ENCODE measurements at regions not wholly inside any gene's neighbourhood (a gene's known extent, or its start where the extent isn't known, plus 50 kb on each side); places are given as distances from the start of the nearest gene placed in this dataset.

DNA sequence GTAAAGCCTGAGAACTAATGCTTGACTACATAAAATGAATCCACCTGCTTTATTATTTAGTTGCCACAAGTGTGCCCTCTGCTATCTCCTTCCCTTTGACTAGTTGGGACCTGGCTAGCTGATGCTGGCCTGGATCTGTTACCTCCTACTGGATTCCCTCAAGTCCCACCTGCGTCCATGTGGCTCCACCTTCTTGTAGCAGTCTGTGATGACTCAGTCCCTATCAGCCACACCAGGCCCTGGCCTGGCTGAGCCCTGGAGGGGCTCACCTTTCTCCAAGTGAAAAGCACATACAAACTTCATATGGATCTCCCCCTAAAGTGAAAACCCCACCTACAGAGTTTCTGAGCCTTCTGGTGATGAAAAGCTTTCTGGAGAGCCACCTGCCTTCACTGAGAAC is 611.4 kb downstream of the SEMA5A start:
- TF ChIP-seq, protein P1, sequence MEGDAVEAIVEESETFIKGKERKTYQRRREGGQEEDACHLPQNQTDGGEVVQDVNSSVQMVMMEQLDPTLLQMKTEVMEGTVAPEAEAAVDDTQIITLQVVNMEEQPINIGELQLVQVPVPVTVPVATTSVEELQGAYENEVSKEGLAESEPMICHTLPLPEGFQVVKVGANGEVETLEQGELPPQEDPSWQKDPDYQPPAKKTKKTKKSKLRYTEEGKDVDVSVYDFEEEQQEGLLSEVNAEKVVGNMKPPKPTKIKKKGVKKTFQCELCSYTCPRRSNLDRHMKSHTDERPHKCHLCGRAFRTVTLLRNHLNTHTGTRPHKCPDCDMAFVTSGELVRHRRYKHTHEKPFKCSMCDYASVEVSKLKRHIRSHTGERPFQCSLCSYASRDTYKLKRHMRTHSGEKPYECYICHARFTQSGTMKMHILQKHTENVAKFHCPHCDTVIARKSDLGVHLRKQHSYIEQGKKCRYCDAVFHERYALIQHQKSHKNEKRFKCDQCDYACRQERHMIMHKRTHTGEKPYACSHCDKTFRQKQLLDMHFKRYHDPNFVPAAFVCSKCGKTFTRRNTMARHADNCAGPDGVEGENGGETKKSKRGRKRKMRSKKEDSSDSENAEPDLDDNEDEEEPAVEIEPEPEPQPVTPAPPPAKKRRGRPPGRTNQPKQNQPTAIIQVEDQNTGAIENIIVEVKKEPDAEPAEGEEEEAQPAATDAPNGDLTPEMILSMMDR (IDR thresholded peaks at IDR 0.05; ENCODE audit: control insufficient read depth, insufficient read depth, low read depth, low read length, missing control alignments): no peak
- DNase-seq (ENCODE audit: low read depth): no peak

DNA sequence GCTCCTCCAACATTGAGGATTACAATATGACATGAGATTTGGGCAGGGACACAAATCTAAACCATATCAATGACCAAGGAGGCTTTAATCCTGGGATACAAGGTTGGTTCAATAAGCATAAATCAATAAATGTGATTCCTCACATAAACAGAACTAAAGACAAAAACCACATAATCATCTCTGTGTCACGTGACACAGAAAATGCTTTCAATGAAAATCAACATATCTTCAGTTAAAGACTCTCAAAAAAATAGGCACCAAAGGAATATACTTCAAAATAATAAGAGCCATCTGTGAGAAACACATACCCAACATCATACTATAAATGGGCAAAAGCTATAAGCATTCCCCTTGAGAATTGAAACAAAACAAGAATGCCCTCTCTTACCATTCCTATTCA is 604.9 kb downstream of the SEMA5A start:
- no peak overlapping the region for H3K4me3 ChIP-seq (ENCODE audit: control insufficient read depth, low read depth, low read length)
- DNase-seq (ENCODE audit: low read depth): no peak
- TF ChIP-seq, protein P1 (IDR thresholded peaks at IDR 0.05; ENCODE audit: control insufficient read depth, insufficient read depth, low read depth, low read length, missing control alignments): no peak

More for the DNA sequence above, 611.4 kb downstream of the SEMA5A start:
- no peak overlapping the region for H3K4me3 ChIP-seq (ENCODE audit: control insufficient read depth, low read depth, low read length)

- H3K4me3 ChIP-seq (ENCODE audit: control insufficient read depth, low read depth, low read length): no peak overlapping the region
- TF ChIP-seq, protein P1 (IDR thresholded peaks at IDR 0.05; ENCODE audit: control insufficient read depth, insufficient read depth, low read depth, low read length, missing control alignments): no peak
- DNase-seq (ENCODE audit: low read depth): no peak
These were observed 602.6 kb downstream of the SEMA5A start for GRCh38 chr5:8943301-8943700.

DNA sequence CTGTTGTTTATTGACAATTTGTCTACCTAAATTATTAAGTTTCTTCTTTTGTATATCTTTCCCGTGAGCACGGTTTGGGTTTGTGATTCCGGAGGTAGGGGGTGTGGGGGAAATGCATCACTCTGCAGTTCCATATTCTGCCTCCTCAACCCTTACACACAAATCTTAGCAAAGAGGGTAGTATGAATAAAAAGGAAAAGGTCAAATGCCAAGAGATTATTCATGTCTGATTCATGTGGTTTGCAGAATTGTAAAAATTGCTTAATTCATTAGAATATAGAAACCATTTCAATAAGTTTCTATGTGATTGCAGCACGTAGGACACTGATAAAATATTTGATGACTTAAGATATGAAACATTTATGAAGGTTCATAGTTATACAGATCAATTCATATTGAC is 601.9 kb downstream of the SEMA5A start:
- no peak for DNase-seq (ENCODE audit: low read depth)
- TF ChIP-seq, protein P1 (IDR thresholded peaks at IDR 0.05; ENCODE audit: control insufficient read depth, insufficient read depth, low read depth, low read length, missing control alignments): no peak
- H3K4me3 ChIP-seq (ENCODE audit: control insufficient read depth, low read depth, low read length): no peak overlapping the region

DNA sequence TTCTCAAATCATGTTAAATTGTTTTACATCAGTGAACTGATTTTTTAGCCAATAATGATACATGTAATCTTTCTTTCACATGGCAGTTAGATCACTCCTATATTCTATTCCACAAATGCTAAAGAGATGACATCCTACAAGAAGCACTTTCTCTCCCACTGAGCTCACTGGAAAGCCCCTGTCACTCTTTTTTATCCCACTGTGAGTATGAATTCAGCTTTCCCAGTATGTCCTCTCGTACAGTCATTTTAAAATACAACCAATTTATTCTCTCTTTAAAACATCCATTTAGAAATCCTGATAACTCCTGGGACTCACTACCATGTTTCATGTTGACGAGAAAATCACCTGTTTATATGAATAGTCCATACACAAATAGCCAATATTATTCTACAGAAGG is 599.9 kb downstream of the SEMA5A start:
- no peak overlapping the region for H3K4me3 ChIP-seq (ENCODE audit: control insufficient read depth, low read depth, low read length)
- no peak for DNase-seq (ENCODE audit: low read depth)
- TF ChIP-seq, protein P1 (IDR thresholded peaks at IDR 0.05; ENCODE audit: control insufficient read depth, insufficient read depth, low read depth, low read length, missing control alignments): no peak

DNA sequence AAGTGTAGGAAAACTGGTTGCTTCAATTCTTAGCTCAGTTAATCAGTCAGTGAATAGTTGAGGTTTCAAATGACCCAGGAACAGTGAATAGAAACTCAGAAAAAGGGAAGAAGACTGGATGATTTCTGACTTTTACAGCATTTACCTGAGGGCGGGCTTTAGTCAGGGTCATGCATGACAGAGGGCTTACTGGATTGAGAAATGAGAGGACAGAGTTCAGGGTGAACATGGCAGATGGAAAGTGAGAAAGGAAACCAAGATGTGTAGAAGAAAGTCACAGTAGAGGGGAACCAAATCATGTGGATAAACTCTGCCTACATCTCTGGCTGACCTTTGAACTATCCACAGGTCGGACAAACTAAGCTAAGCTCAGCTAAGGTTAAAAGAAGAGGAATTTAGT is 596.0 kb downstream of the SEMA5A start:
- TF ChIP-seq, protein P1 (IDR thresholded peaks at IDR 0.05; ENCODE audit: control insufficient read depth, insufficient read depth, low read depth, low read length, missing control alignments): no peak
- H3K4me3 ChIP-seq (ENCODE audit: control insufficient read depth, low read depth, low read length): no peak overlapping the region
- no peak for DNase-seq (ENCODE audit: low read depth)

DNA sequence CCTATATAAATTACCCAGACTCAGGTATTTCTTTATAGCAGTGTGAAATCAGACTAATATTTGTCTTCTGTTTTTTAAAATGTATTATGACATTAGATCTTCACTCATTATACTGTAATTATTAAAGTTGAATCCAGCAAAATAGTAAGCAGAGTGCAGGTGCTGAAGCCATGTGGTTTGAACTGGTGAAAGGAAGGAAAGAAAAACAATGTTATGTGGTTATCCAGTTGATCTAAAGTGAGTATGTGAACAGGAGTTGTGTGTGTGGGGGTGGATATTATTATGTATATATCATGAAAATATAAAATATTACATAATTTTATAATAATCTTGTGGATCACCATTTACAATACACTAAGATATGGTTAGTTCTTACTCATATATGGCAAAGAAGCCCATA is 593.7 kb downstream of the SEMA5A start:
- no peak for DNase-seq (ENCODE audit: low read depth)
- TF ChIP-seq, protein P1 (IDR thresholded peaks at IDR 0.05; ENCODE audit: control insufficient read depth, insufficient read depth, low read depth, low read length, missing control alignments): no peak
- no peak overlapping the region for H3K4me3 ChIP-seq (ENCODE audit: control insufficient read depth, low read depth, low read length)
